Tibial artery (tissue), 4 donors: ENCODE measurements at regions not wholly inside any gene's neighbourhood (a gene's known extent, or its start where the extent isn't known, plus 50 kb on each side); places are given as distances from the start of the nearest gene placed in this dataset.

Source experiments
- DNase-seq, 2 donors: peaks; one replicate each; pipeline ENCODE4 v3.0.0-alpha.2; 2019
- H3K27ac ChIP-seq, 2 donors: fragments of 200-600 bp; sonication (generic) in 1 of 2; 1 replicate in 1 of 2; 2 replicates in 1 of 2; pipeline ENCODE4 v1.5.1; 2018 to 2019; ENCODE audit warnings: mild to moderate bottlenecking in 1 of 2
- H3K27me3 ChIP-seq, 2 donors: fragments of 200-600 bp; sonication (generic) in 1 of 2; one replicate each; pipeline versions ENCODE4 v1.5.1 to v1.6.0; 2016 to 2019
- H3K36me3 ChIP-seq, 3 donors: fragments of 200-600 bp; sonication (generic) in 2 of 3; one replicate each; pipeline ENCODE4 v1.5.1; 2016 to 2019; ENCODE audit warnings: mild to moderate bottlenecking in 2 of 3
- H3K4me1 ChIP-seq, 4 donors: fragments of 200-600 bp; sonication (generic) in 2 of 4; 1 replicate in 3 of 4; 2 replicates in 1 of 4; pipeline ENCODE4 v1.5.1; 2016 to 2019
- H3K4me3 ChIP-seq, 2 donors: fragments of 200-600 bp; sonication (generic) in 1 of 2; 1 replicate in 1 of 2; 2 replicates in 1 of 2; pipeline ENCODE4 v1.5.1; 2018 to 2019; ENCODE audit warnings: mild to moderate bottlenecking in 2 of 2
- H3K9me3 ChIP-seq, 3 donors: fragments of 200-600 bp; sonication (generic) in 1 of 3; one replicate each; pipeline ENCODE4 v1.5.1; 2016 to 2019
- CTCF ChIP-seq, 2 experiments: fragments of 200-600 bp in 1 of 2; fragments of 450-650 bp in 1 of 2; IDR thresholded peaks; one replicate each; pipeline ENCODE4 v1.5.1; 2017 to 2019; ENCODE audit warnings: antibody characterized with exemption in 2 of 2, mild to moderate bottlenecking in 1 of 2, moderate library complexity in 1 of 2
- intact Hi-C: fragments of 100-400 bp; cut with DNase I; formaldehyde crosslinking; loops from one replicate; pipeline ENCODE4 v1.15.0; 2023; ENCODE audit warnings: low total_unique reads

- TF ChIP-seq CTCF (IDR thresholded peaks at IDR 0.05), result no peak
- H3K36me3 ChIP-seq, result no peaks in the 10 kb centered on the region
- no peaks in the 10 kb centered on the region for H3K4me1 ChIP-seq
- no peak overlapping the region for H3K27ac ChIP-seq
- intact Hi-C loops, result no loop called here
- no peak overlapping the region for H3K4me3 ChIP-seq
- no peak for DNase-seq
- H3K27me3 ChIP-seq, result peaks cover 0 to 7% of the 10 kb centered on the region in 2 donors
- H3K9me3 ChIP-seq, result no peaks in the 10 kb centered on the region
Measured at GRCh38 chr2:6750411-6751158, 115.1 kb downstream of the CMPK2 start.

GRCh38 chr2:6754419-6754818 lies 111.3 kb downstream of the CMPK2 start:
- no peaks in the 10 kb centered on the region for H3K4me1 ChIP-seq
- no peak overlapping the region for H3K27ac ChIP-seq
- no peak for DNase-seq
- H3K4me3 ChIP-seq, result no peak overlapping the region
- TF ChIP-seq CTCF (IDR thresholded peaks at IDR 0.05), result no peak
- no peaks in the 10 kb centered on the region for H3K9me3 ChIP-seq
- H3K36me3 ChIP-seq, result no peaks in the 10 kb centered on the region
- intact Hi-C loops, result no loop called here
- H3K27me3 ChIP-seq, result peaks cover 0 to 6% of the 10 kb centered on the region in 2 donors

- Histone ChIP-seq H3K27me3 (peaks cover 0 to 6% of the 10 kb centered on the region in 2 donors), H3K4me3 (no peak overlapping the region), H3K4me1 (no peaks in the 10 kb centered on the region), H3K36me3 (no peaks in the 10 kb centered on the region), H3K27ac (no peak overlapping the region), H3K9me3 (no peaks in the 10 kb centered on the region)
- intact Hi-C loops, result no loop called here
- no peak for DNase-seq
- TF ChIP-seq CTCF (IDR thresholded peaks at IDR 0.05), result no peak
Measured at GRCh38 chr2:6755456-6755855, 110.3 kb downstream of the CMPK2 start.

GRCh38 chr2:6757215-6757614 lies 108.5 kb downstream of the CMPK2 start:
- peaks cover 0 to 6% of the 10 kb centered on the region in 2 donors for H3K27me3 ChIP-seq
- H3K4me3 ChIP-seq, result no peak overlapping the region
- H3K4me1 ChIP-seq, result no peaks in the 10 kb centered on the region
- no peaks in the 10 kb centered on the region for H3K9me3 ChIP-seq
- H3K36me3 ChIP-seq, result no peaks in the 10 kb centered on the region
- no peak for TF ChIP-seq CTCF (IDR thresholded peaks at IDR 0.05)
- intact Hi-C loops, result no loop called here
- H3K27ac ChIP-seq, result no peak overlapping the region
- no peak for DNase-seq

- no peaks in the 10 kb centered on the region for H3K4me1 ChIP-seq
- no peak for TF ChIP-seq CTCF (IDR thresholded peaks at IDR 0.05)
- no peaks in the 10 kb centered on the region for H3K9me3 ChIP-seq
- no peaks in the 10 kb centered on the region for H3K36me3 ChIP-seq
- H3K4me3 ChIP-seq, result no peak overlapping the region
- DNase-seq, result no peak
- no peak overlapping the region for H3K27ac ChIP-seq
- H3K27me3 ChIP-seq, result peaks cover 0 to 6% of the 10 kb centered on the region in 2 donors
- intact Hi-C loops, result no loop called here
Measured at GRCh38 chr2:6759689-6760088, 106.0 kb downstream of the CMPK2 start.
